SK-N-SH treated with all-trans-retinoic acid at 6 μM for 48 hours (cell line): ENCODE measurements at regions not wholly inside any gene's neighbourhood (a gene's known extent, or its start where the extent isn't known, plus 50 kb on each side); places are given as distances from the start of the nearest gene placed in this dataset.

Experiments used
- ATAC-seq: fragments of 200-7000 bp; cut with Tn5 transposase; 3 replicates; pipeline ENCODE4 v1.9.1; 2020; ENCODE audit warnings: mild to moderate bottlenecking, moderate library complexity
- ARNTL ChIP-seq: fragments of 450-650 bp; formaldehyde crosslinking; IDR thresholded peaks from 2 replicates; pipeline ENCODE4 v1.5.0; 2020; ENCODE audit warnings: low read depth, mild to moderate bottlenecking, moderate library complexity, borderline replicate concordance
- BACH2 ChIP-seq: fragments of 250-450 bp; sonication (Bioruptor Pico); IDR thresholded peaks from 2 replicates; pipeline ENCODE4 v1.9.0; 2021; ENCODE audit warnings: mild to moderate bottlenecking, borderline replicate concordance
- CREB5 ChIP-seq: fragments of 250-450 bp; sonication (Bioruptor Pico); IDR thresholded peaks from 2 replicates; pipeline ENCODE4 v1.5.1; 2020; ENCODE audit warnings: low read depth, mild to moderate bottlenecking, moderate library complexity
- CSDC2 ChIP-seq: fragments of 250-450 bp; sonication (Bioruptor Pico); IDR thresholded peaks from 2 replicates; pipeline ENCODE4 v1.5.0; 2020; ENCODE audit warnings: mild to moderate bottlenecking, moderate library complexity
- CSRNP3 ChIP-seq: fragments of 250-450 bp; sonication (Bioruptor Pico); IDR thresholded peaks from 2 replicates; pipeline ENCODE4 v1.5.1; 2021; ENCODE audit warnings: mild to moderate bottlenecking, moderate library complexity
- ESRRG ChIP-seq: fragments of 250-450 bp; sonication (Bioruptor Pico); IDR thresholded peaks from 2 replicates; pipeline ENCODE4 v1.6.1; 2021; ENCODE audit warnings: mild to moderate bottlenecking
- GLIS3 ChIP-seq: fragments of 250-450 bp; sonication (Bioruptor Pico); IDR thresholded peaks from 2 replicates; pipeline ENCODE4 v1.5.0; 2020; ENCODE audit warnings: mild to moderate bottlenecking, moderate library complexity
- ISL1 ChIP-seq: fragments of 250-450 bp; sonication (Bioruptor Pico); IDR thresholded peaks from 2 replicates; pipeline ENCODE4 v2.1.2; 2022; ENCODE audit warnings: mild to moderate bottlenecking, moderate library complexity
- OSR1 ChIP-seq: fragments of 250-450 bp; sonication (Bioruptor Pico); IDR thresholded peaks from 2 replicates; pipeline ENCODE4 v1.8.0; 2022; ENCODE audit warnings: moderate library complexity, mild to moderate bottlenecking, inconsistent platforms
- PATZ1 ChIP-seq: fragments of 250-450 bp; sonication (Bioruptor Pico); IDR thresholded peaks from 2 replicates; pipeline ENCODE4 v1.8.0; 2020; ENCODE audit warnings: mild to moderate bottlenecking, moderate library complexity, borderline replicate concordance
- POU6F1 ChIP-seq: fragments of 250-450 bp; sonication (Bioruptor Pico); IDR thresholded peaks from 2 replicates; pipeline ENCODE4 v1.8.0; 2021; ENCODE audit warnings: low read depth, mild to moderate bottlenecking, moderate library complexity, borderline replicate concordance
- RARB ChIP-seq: fragments of 250-450 bp; sonication (Bioruptor Pico); IDR thresholded peaks from 2 replicates; pipeline ENCODE4 v1.8.0; 2021; ENCODE audit warnings: mild to moderate bottlenecking, moderate library complexity
- SNAI2 ChIP-seq: fragments of 250-450 bp; sonication (Bioruptor Pico); IDR thresholded peaks from 2 replicates; pipeline ENCODE4 v1.5.0; 2020; ENCODE audit warnings: mild to moderate bottlenecking, moderate library complexity
- TCF4 ChIP-seq: fragments of 250-450 bp; sonication (Bioruptor Pico); IDR thresholded peaks from 2 replicates; pipeline ENCODE4 v1.8.0; 2021; ENCODE audit warnings: mild to moderate bottlenecking, moderate library complexity, borderline replicate concordance
- TOX ChIP-seq: fragments of 250-450 bp; sonication (Bioruptor Pico); IDR thresholded peaks from 2 replicates; pipeline ENCODE4 v1.8.0; 2021; ENCODE audit warnings: mild to moderate bottlenecking, moderate library complexity, borderline replicate concordance
- ZC3H10 ChIP-seq: fragments of 250-450 bp; sonication (Bioruptor Pico); IDR thresholded peaks from 2 replicates; pipeline ENCODE4 v1.5.1; 2021; ENCODE audit warnings: mild to moderate bottlenecking, moderate library complexity
- ZFP3 ChIP-seq: fragments of 250-450 bp; sonication (Bioruptor Pico); IDR thresholded peaks from 2 replicates; pipeline ENCODE4 v1.5.0; 2020; ENCODE audit warnings: mild to moderate bottlenecking, moderate library complexity
- ZFP30 ChIP-seq: fragments of 450-650 bp; formaldehyde crosslinking; IDR thresholded peaks from 2 replicates; pipeline ENCODE4 v1.5.0; 2022; ENCODE audit warnings: mild to moderate bottlenecking, moderate library complexity
- ZNF70 ChIP-seq: fragments of 450-650 bp; formaldehyde crosslinking; IDR thresholded peaks from 2 replicates; pipeline ENCODE4 v1.5.0; 2020; ENCODE audit warnings: mild to moderate bottlenecking, moderate library complexity
- ZNF8 ChIP-seq: fragments of 450-650 bp; formaldehyde crosslinking; IDR thresholded peaks from 2 replicates; pipeline ENCODE4 v1.5.0; 2020; ENCODE audit warnings: mild to moderate bottlenecking, moderate library complexity
- TF ChIP-seq, protein P1 (sequence below): fragments of 250-450 bp; sonication (Bioruptor Pico); IDR thresholded peaks from 2 replicates; pipeline ENCODE4 v1.5.0; 2020; ENCODE audit warnings: mild to moderate bottlenecking, moderate library complexity

DNA sequence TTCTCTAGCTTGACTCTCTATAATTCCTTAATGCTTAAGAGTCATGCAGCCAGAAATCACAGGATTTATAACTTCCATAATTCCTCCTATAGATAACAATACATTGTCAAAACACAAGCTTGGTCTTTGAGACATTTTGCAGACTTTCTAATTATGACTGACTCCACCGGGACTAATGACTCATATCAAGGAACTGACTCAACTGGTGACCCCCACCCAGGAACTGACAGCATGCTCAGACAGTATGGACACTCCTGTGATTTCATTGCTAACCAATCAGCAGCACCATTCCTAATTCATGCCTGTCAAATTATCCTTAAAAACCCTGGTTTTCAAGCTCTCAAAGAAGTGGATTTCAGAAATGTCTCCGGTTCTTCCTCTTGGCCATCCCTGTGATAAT lies 670.5 kb upstream of the IMPG1 start:
- no peak for ATAC-seq

DNA sequence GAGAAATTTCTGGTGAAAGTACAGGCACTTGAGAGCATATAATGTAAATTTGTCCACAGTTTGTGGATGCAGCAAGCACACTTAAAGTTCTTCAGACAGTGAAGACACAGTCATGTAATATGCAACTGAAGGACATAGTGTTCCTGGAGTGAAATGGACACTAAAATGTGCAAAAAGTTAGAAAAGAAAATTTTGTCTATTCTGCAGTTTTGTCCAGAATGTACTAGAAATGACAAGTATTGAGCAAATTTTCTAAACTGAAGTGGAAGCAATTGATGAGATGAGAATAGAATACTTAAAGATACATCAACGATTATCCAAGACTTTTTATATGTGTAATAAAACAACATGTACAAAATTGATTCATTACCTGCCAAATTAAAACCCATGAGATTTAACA lies 647.0 kb upstream of the IMPG1 start:
- ATAC-seq = no peak
- TF ChIP-seq ZFP3 (no peak), TOX (no peak), CSRNP3 (CRISPR knock-in tag) (no peak), PATZ1 (no peak), SNAI2 (CRISPR knock-in tag) (no peak), ZNF8 (CRISPR knock-in tag) (no peak), BACH2 (CRISPR knock-in tag) (no peak), RARB (no peak), ESRRG (no peak), ZNF70 (CRISPR knock-in tag) (no peak), ZFP30 (CRISPR knock-in tag) (no peak)
- TF ChIP-seq, protein P1, sequence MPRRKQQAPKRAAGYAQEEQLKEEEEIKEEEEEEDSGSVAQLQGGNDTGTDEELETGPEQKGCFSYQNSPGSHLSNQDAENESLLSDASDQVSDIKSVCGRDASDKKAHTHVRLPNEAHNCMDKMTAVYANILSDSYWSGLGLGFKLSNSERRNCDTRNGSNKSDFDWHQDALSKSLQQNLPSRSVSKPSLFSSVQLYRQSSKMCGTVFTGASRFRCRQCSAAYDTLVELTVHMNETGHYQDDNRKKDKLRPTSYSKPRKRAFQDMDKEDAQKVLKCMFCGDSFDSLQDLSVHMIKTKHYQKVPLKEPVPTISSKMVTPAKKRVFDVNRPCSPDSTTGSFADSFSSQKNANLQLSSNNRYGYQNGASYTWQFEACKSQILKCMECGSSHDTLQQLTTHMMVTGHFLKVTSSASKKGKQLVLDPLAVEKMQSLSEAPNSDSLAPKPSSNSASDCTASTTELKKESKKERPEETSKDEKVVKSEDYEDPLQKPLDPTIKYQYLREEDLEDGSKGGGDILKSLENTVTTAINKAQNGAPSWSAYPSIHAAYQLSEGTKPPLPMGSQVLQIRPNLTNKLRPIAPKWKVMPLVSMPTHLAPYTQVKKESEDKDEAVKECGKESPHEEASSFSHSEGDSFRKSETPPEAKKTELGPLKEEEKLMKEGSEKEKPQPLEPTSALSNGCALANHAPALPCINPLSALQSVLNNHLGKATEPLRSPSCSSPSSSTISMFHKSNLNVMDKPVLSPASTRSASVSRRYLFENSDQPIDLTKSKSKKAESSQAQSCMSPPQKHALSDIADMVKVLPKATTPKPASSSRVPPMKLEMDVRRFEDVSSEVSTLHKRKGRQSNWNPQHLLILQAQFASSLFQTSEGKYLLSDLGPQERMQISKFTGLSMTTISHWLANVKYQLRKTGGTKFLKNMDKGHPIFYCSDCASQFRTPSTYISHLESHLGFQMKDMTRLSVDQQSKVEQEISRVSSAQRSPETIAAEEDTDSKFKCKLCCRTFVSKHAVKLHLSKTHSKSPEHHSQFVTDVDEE (CRISPR knock-in tag) = no peak

More for the DNA sequence above, 670.5 kb upstream of the IMPG1 start:
- no peak for TF ChIP-seq ZC3H10 (CRISPR knock-in tag)
- no peak for TF ChIP-seq ZNF8 (CRISPR knock-in tag)
- no peak for TF ChIP-seq ESRRG
- TF ChIP-seq POU6F1 (CRISPR knock-in tag) = no peak
- no peak for TF ChIP-seq ZFP30 (CRISPR knock-in tag)
- no peak for TF ChIP-seq PATZ1
- TF ChIP-seq CSRNP3 (CRISPR knock-in tag) = no peak
- TF ChIP-seq OSR1 (CRISPR knock-in tag) = no peak
- TF ChIP-seq TCF4 (CRISPR knock-in tag) = no peak
- no peak for TF ChIP-seq CSDC2 (CRISPR knock-in tag)
- no peak for TF ChIP-seq GLIS3 (CRISPR knock-in tag)
- TF ChIP-seq ARNTL (CRISPR knock-in tag) = no peak
- no peak for TF ChIP-seq TOX
- TF ChIP-seq BACH2 (CRISPR knock-in tag) = no peak
- no peak for TF ChIP-seq ISL1 (CRISPR knock-in tag)
- no peak for TF ChIP-seq CREB5 (CRISPR knock-in tag)
- no peak for TF ChIP-seq ZNF70 (CRISPR knock-in tag)
- TF ChIP-seq ZFP3 = no peak
- TF ChIP-seq, all 23 proteins: peak for 0
